ENCODE measurements at regions not wholly inside any gene's neighbourhood (a gene's known extent, or its start where the extent isn't known, plus 50 kb on each side); places are given as distances from the start of the nearest gene placed in this dataset.

GRCh38 chr9:129517006-129517405, 103.9 kb downstream of the C9orf50 start:
- H3K4me2 ChIP-seq (ENCODE audit: insufficient read depth in 1 of 2, low read depth in 2 of 2, low read length in 2 of 2): no peak overlapping the region
- H4K91ac ChIP-seq (replicated peaks; ENCODE audit: insufficient read length, low read length): no peak overlapping the region
- H3K18ac ChIP-seq (ENCODE audit: extremely low read depth, low read length): no peak overlapping the region
- no peak overlapping the region for H3K4me3 ChIP-seq (ENCODE audit: extremely low read depth in 1 of 4, insufficient read depth in 2 of 4, low read depth in 3 of 4, low read length in 4 of 4)
- no peak overlapping the region for H2AK5ac ChIP-seq (ENCODE audit: low read depth, low read length)
- H2BK120ac ChIP-seq (replicated peaks; ENCODE audit: low read depth, low read length): no peak overlapping the region
- no peak for FAIRE-seq
- H3K9me3 ChIP-seq (ENCODE audit: insufficient read depth in 2 of 2, low read depth in 1 of 2, low read length in 1 of 2): peaks cover 22 to 26% of the 10 kb centered on the region in 2 experiments
- no peak overlapping the region for H2BK15ac ChIP-seq (ENCODE audit: low read length)
- no peak overlapping the region for H3K4ac ChIP-seq (replicated peaks; ENCODE audit: insufficient read length, low read depth, low read length)
- H3K79me2 ChIP-seq (ENCODE audit: control insufficient read depth in 1 of 2, insufficient read depth in 2 of 2, low read length in 2 of 2): no peaks in the 10 kb centered on the region
- WGBS, 2 experiments (ENCODE audit: extremely low coverage in 1 of 2, insufficient coverage in 1 of 2, insufficient read length in 1 of 2, insufficient replicate concordance in 2 of 2, low coverage in 1 of 2, low lambda C conversion rate in 2 of 2, missing lambda C conversion rate in 1 of 2): 91% methylated on average over 7 of the region's 7 CpGs; no CpG with 5 or more reads in 1 of the 2 experiments
- ChIA-PET POLR2A (ENCODE audit: partially characterized antibody) (interaction anchor here (1.1 kb wide), 1 partner anchor 50 kb away, joined by 3 read pairs; no protein-coding TSS in a partner anchor), CTCF (ENCODE audit: partially characterized antibody) (interaction anchor here (0.6 to 1.1 kb wide), 4 partner anchors 9 to 459 kb away, joined by 3 to 5 read pairs (median 4); no protein-coding TSS in a partner anchor)
- DNase-seq (ENCODE audit: low read depth in 1 of 2, low spot score in 2 of 2): no peak
- H4K5ac ChIP-seq (ENCODE audit: insufficient read length, low read depth, low read length): no peak overlapping the region
- no peaks in the 10 kb centered on the region for H4K20me1 ChIP-seq (replicated peaks in 1 of 2; ENCODE audit: control insufficient read depth in 1 of 2, insufficient read depth in 2 of 2, low read length in 2 of 2)
- peaks cover 0 to 4% (median 3%) of the 10 kb centered on the region in 4 experiments; a peak in 3 of 7 replicates for H3K4me1 ChIP-seq (replicated peaks in 1 of 4; ENCODE audit: control insufficient read depth in 3 of 4, insufficient read depth in 4 of 4, low read length in 3 of 4)
- H3K79me1 ChIP-seq (ENCODE audit: low read depth, low read length): no peaks in the 10 kb centered on the region
- H3K23ac ChIP-seq (ENCODE audit: insufficient read length): no peak overlapping the region
- H3K14ac ChIP-seq (ENCODE audit: insufficient read length): no peak overlapping the region
- no peaks in the 10 kb centered on the region for H3K23me2 ChIP-seq (ENCODE audit: low read depth, low read length)
- H3K36me3 ChIP-seq (ENCODE audit: control insufficient read depth in 2 of 4, insufficient read depth in 4 of 4, low read length in 3 of 4): no peaks in the 10 kb centered on the region
- no peak overlapping the region for H3K27ac ChIP-seq (ENCODE audit: low read depth, low read length)
- H3K27me3 ChIP-seq (replicated peaks in 1 of 4; ENCODE audit: control insufficient read depth in 3 of 4, extremely low read depth in 1 of 4, insufficient read depth in 3 of 4, low read length in 3 of 4): no peaks in the 10 kb centered on the region
- H4K8ac ChIP-seq (ENCODE audit: extremely low read depth, insufficient read depth, low read length): no peak overlapping the region
- no peak overlapping the region for H2BK5ac ChIP-seq (ENCODE audit: low read depth, low read length)
- no peak overlapping the region for H2BK20ac ChIP-seq (ENCODE audit: low read length)
- no peak overlapping the region for H2AFZ ChIP-seq (ENCODE audit: low read length)
- H3K56ac ChIP-seq (replicated peaks; ENCODE audit: insufficient read length, low read depth, low read length): no peak overlapping the region
- H3K9ac ChIP-seq (replicated peaks in 1 of 4; ENCODE audit: extremely low read depth in 1 of 4, low read depth in 3 of 4, low read length in 3 of 4): no peak overlapping the region
- H2BK12ac ChIP-seq (ENCODE audit: low read depth, low read length): no peak overlapping the region
- TF ChIP-seq GTF2F1 (IDR thresholded peaks at IDR 0.05; ENCODE audit: borderline replicate concordance, low read depth, low read length) (no peak), SAP30 (IDR thresholded peaks at IDR 0.05; ENCODE audit: insufficient read depth, insufficient replicate concordance, low read length) (no peak), SP2 (IDR thresholded peaks at IDR 0.05; ENCODE audit: low read length) (no peak), ATF2 (IDR thresholded peaks at IDR 0.05; ENCODE audit: low read length) (no peak), TEAD4 (IDR thresholded peaks at IDR 0.05; ENCODE audit: low read depth, low read length) (no peak), TBP (IDR thresholded peaks at IDR 0.05; ENCODE audit: low read depth, low read length) (no peak), CBX8 (IDR thresholded peaks at IDR 0.05; ENCODE audit: borderline replicate concordance, low read depth, low read length) (no peak), CEBPB (IDR thresholded peaks at IDR 0.05; ENCODE audit: low read depth, low read length) (no peak), MAX (IDR thresholded peaks at IDR 0.05) (no peak), POLR2A (IDR thresholded peaks at IDR 0.05; ENCODE audit: control extremely low read depth in 1 of 2, low read depth in 2 of 2, low read length in 2 of 2) (no peak), USF2 (IDR thresholded peaks at IDR 0.05; ENCODE audit: low read length) (no peak), PHF8 (conservative IDR thresholded peaks at IDR 0.05; ENCODE audit: low read depth, low read length) (no peak)
